Gastroesophageal sphincter (tissue), 3 donors: ENCODE measurements at regions not wholly inside any gene's neighbourhood (a gene's known extent, or its start where the extent isn't known, plus 50 kb on each side); places are given as distances from the start of the nearest gene placed in this dataset.

Experiments used
- CTCF ChIP-seq, 4 experiments: fragments of 200-600 bp in 2 of 4; fragments of 450-650 bp in 2 of 4; sonication (generic) in 1 of 4; IDR thresholded peaks; one replicate each; pipeline ENCODE4 v1.5.1; 2017 to 2019; ENCODE audit warnings: antibody characterized with exemption in 4 of 4, mild to moderate bottlenecking in 2 of 4, moderate library complexity in 2 of 4
- EP300 ChIP-seq: sonication (generic); formaldehyde crosslinking; IDR thresholded peaks from one replicate; pipeline ENCODE4 v1.6.1; 2017; ENCODE audit warnings: antibody characterized with exemption, mild to moderate bottlenecking
- POLR2A ChIP-seq, 2 donors: fragments of 450-650 bp; IDR thresholded peaks; one replicate each; pipeline ENCODE4 v1.6.1; 2017; ENCODE audit warnings: antibody characterized with exemption in 2 of 2, mild to moderate bottlenecking in 2 of 2, moderate library complexity in 1 of 2

GRCh38 chr2:104766683-104767082, 87.2 kb upstream of the POU3F3 start:
- TF ChIP-seq CTCF (IDR thresholded peaks at IDR 0.05) (no peak), EP300 (no peak), POLR2A (IDR thresholded peaks at IDR 0.05) (no peak)
